ENCODE measurements at regions not wholly inside any gene's neighbourhood (a gene's known extent, or its start where the extent isn't known, plus 50 kb on each side); places are given as distances from the start of the nearest gene placed in this dataset.
"Not testable (repeated sequence)": the region's sequence is repeated elsewhere in the genome, so short reads cannot be mapped to it uniquely, and the experiment has no call there.

- no peak for DNase-seq (ENCODE audit: low read depth)
Measured at GRCh38 chr2:35545301-35545700, 810.3 kb upstream of the CRIM1 start.

GRCh38 chr2:35538796-35539195 is 816.8 kb upstream of the CRIM1 start:
- DNase-seq (ENCODE audit: low read depth): no peak

- no peak for DNase-seq (ENCODE audit: low read depth)
Measured at GRCh38 chr2:35530615-35531135, 824.9 kb upstream of the CRIM1 start.

- no peak for DNase-seq (ENCODE audit: low read depth)
Measured at GRCh38 chr2:35526741-35527140, 828.8 kb upstream of the CRIM1 start.

- DNase-seq (ENCODE audit: low read depth): no peak
Measured at GRCh38 chr2:35522450-35522849, 833.1 kb upstream of the CRIM1 start.

GRCh38 chr2:35510636-35511035 is 844.9 kb upstream of the CRIM1 start:
- no peak for DNase-seq (ENCODE audit: low read depth)

- DNase-seq (ENCODE audit: low read depth): no peak
Measured at GRCh38 chr2:35508601-35509000, 847.0 kb upstream of the CRIM1 start.

GRCh38 chr2:35504419-35504818 is 851.2 kb upstream of the CRIM1 start:
- no peak for DNase-seq (ENCODE audit: low read depth)

- DNase-seq (ENCODE audit: low read depth): no peak
Measured at GRCh38 chr2:35503738-35504199, 851.8 kb upstream of the CRIM1 start.

- no peak for DNase-seq (ENCODE audit: low read depth)
Measured at GRCh38 chr2:35503311-35503710, 852.3 kb upstream of the CRIM1 start.

GRCh38 chr2:35501076-35501475 is 854.5 kb upstream of the CRIM1 start:
- no peak for DNase-seq (ENCODE audit: low read depth)

- DNase-seq (ENCODE audit: low read depth): no peak
Measured at GRCh38 chr2:35496022-35496421, 859.6 kb upstream of the CRIM1 start.

GRCh38 chr2:35495182-35495581 is 860.4 kb upstream of the CRIM1 start:
- DNase-seq (ENCODE audit: low read depth): no peak

- DNase-seq (ENCODE audit: low read depth): not testable (repeated sequence)
Measured at GRCh38 chr2:35478121-35478520, 877.5 kb upstream of the CRIM1 start.

- no peak for DNase-seq (ENCODE audit: low read depth)
Measured at GRCh38 chr2:35468245-35468644, 887.3 kb upstream of the CRIM1 start.

GRCh38 chr2:35463805-35464596 is 891.6 kb upstream of the CRIM1 start:
- no peak for DNase-seq (ENCODE audit: low read depth)

- no peak for DNase-seq (ENCODE audit: low read depth)
Measured at GRCh38 chr2:35462226-35462998, 893.2 kb upstream of the CRIM1 start.

GRCh38 chr2:35461406-35461805 is 894.2 kb upstream of the CRIM1 start:
- DNase-seq (ENCODE audit: low read depth): no peak

GRCh38 chr2:35454966-35455638 is 900.5 kb upstream of the CRIM1 start:
- DNase-seq (ENCODE audit: low read depth): no peak

GRCh38 chr2:35447821-35448220 is 907.8 kb upstream of the CRIM1 start:
- DNase-seq (ENCODE audit: low read depth): no peak

- DNase-seq (ENCODE audit: low read depth): no peak
Measured at GRCh38 chr2:35447215-35447614, 908.4 kb upstream of the CRIM1 start.

- DNase-seq (ENCODE audit: low read depth): no peak
Measured at GRCh38 chr2:35443087-35443486, 912.5 kb upstream of the CRIM1 start.

GRCh38 chr2:35441575-35441974 is 914.0 kb upstream of the CRIM1 start:
- not testable (repeated sequence) for DNase-seq (ENCODE audit: low read depth)
